Neuron (in vitro differentiated cells): ENCODE measurements at regions not wholly inside any gene's neighbourhood (a gene's known extent, or its start where the extent isn't known, plus 50 kb on each side); places are given as distances from the start of the nearest gene placed in this dataset.
A peak's percentile ranks its signal among the peaks of the same experiment; 100 is the strongest.

ENCODE experiments used
- H2AFZ ChIP-seq: one replicate; pipeline ENCODE4 v1.6.1; 2013; ENCODE audit warnings: low read depth, mild to moderate bottlenecking, inconsistent platforms, low read length, moderate library complexity
- H3K27me3 ChIP-seq: one replicate; pipeline ENCODE4 v1.6.1; 2013; ENCODE audit warnings: low read length; ENCODE audit not compliant: insufficient read depth
- H3K36me3 ChIP-seq: one replicate; pipeline ENCODE4 v1.6.1; 2013; ENCODE audit warnings: low read length; ENCODE audit not compliant: insufficient read depth
- H3K4me1 ChIP-seq: one replicate; pipeline ENCODE4 v1.6.1; 2013; ENCODE audit warnings: low read length; ENCODE audit not compliant: insufficient read depth
- H3K4me3 ChIP-seq: 2 replicates; pipeline ENCODE4 v1.5.1; 2013; ENCODE audit warnings: mild to moderate bottlenecking, low read length, moderate library complexity
- H3K9me3 ChIP-seq: one replicate; pipeline ENCODE4 v1.6.1; 2013; ENCODE audit warnings: low read length

GRCh38 chr18:34280000-34280399 lies 55.3 kb upstream of the NOL4 start:
- Histone ChIP-seq H2AFZ (no peak overlapping the region), H3K27me3 (no peaks in the 10 kb centered on the region), H3K36me3 (no peaks in the 10 kb centered on the region), H3K4me1 (peaks cover 3% of the 10 kb centered on the region), H3K4me3 (no peak overlapping the region), H3K9me3 (no peaks in the 10 kb centered on the region)

- H3K4me3 ChIP-seq = no peak overlapping the region
Measured at GRCh38 chr18:34280653-34281052, 55.9 kb upstream of the NOL4 start.

GRCh38 chr18:34281290-34281689 lies 56.6 kb upstream of the NOL4 start:
- H2AFZ ChIP-seq = no peak overlapping the region
- H3K9me3 ChIP-seq = no peaks in the 10 kb centered on the region
- no peaks in the 10 kb centered on the region for H3K27me3 ChIP-seq
- H3K4me1 ChIP-seq = peaks cover 3% of the 10 kb centered on the region
- no peak overlapping the region for H3K4me3 ChIP-seq
- H3K36me3 ChIP-seq = no peaks in the 10 kb centered on the region

More at GRCh38 chr18:34280653-34281052, 55.9 kb upstream of the NOL4 start:
- Histone ChIP-seq H3K9me3 (no peaks in the 10 kb centered on the region), H2AFZ (no peak overlapping the region), H3K4me1 (peaks cover 3% of the 10 kb centered on the region), H3K36me3 (no peaks in the 10 kb centered on the region), H3K27me3 (no peaks in the 10 kb centered on the region)

- no peaks in the 10 kb centered on the region for H3K9me3 ChIP-seq
- peaks cover under 1% of the 10 kb centered on the region for H3K27me3 ChIP-seq
- H3K4me3 ChIP-seq = no peak overlapping the region
- H3K4me1 ChIP-seq = peaks cover 3% of the 10 kb centered on the region
- H3K36me3 ChIP-seq = no peaks in the 10 kb centered on the region
- peak overlapping the region; percentile 18 for H2AFZ ChIP-seq
Measured at GRCh38 chr18:34281722-34282121, 57.0 kb upstream of the NOL4 start.

GRCh38 chr18:34283506-34283905 lies 58.8 kb upstream of the NOL4 start:
- Histone ChIP-seq H3K4me1 (peaks cover 3% of the 10 kb centered on the region), H2AFZ (no peak overlapping the region), H3K27me3 (peaks cover 2% of the 10 kb centered on the region), H3K36me3 (no peaks in the 10 kb centered on the region), H3K4me3 (no peak overlapping the region), H3K9me3 (no peaks in the 10 kb centered on the region)

- Histone ChIP-seq H3K36me3 (no peaks in the 10 kb centered on the region), H2AFZ (no peak overlapping the region), H3K9me3 (no peaks in the 10 kb centered on the region), H3K4me3 (no peak overlapping the region), H3K4me1 (no peaks in the 10 kb centered on the region), H3K27me3 (peaks cover 2% of the 10 kb centered on the region)
Measured at GRCh38 chr18:34287825-34288224, 63.1 kb upstream of the NOL4 start.

GRCh38 chr18:34292594-34292993 lies 67.9 kb upstream of the NOL4 start:
- Histone ChIP-seq H3K4me3 (no peak overlapping the region), H3K4me1 (no peaks in the 10 kb centered on the region), H3K27me3 (no peaks in the 10 kb centered on the region), H3K36me3 (no peaks in the 10 kb centered on the region), H3K9me3 (no peaks in the 10 kb centered on the region), H2AFZ (no peak overlapping the region)

DNA sequence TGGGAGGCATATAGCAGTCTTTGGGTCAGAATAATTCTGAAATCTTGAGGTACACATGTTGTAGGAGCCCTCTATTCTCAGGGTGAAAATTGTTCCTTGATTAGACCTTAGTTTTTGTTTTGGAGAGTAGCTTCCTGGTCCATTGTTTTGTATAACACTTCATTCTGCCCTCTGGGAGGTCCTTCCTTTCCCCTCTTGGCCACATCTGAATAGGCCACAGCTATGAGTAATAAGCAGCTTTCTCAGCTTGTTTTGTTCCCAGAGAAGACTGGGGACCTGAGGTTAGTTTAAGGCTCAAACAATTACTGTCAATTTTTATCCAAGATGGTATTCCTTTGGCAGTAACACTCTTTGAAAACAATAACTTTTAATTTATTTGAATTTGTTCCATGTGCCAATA lies 72.6 kb upstream of the NOL4 start:
- H3K4me1 ChIP-seq = no peaks in the 10 kb centered on the region
- no peaks in the 10 kb centered on the region for H3K27me3 ChIP-seq
- H3K9me3 ChIP-seq = no peaks in the 10 kb centered on the region
- H3K36me3 ChIP-seq = no peaks in the 10 kb centered on the region
- H2AFZ ChIP-seq = no peak overlapping the region
- no peak overlapping the region for H3K4me3 ChIP-seq

- Histone ChIP-seq H3K36me3 (no peaks in the 10 kb centered on the region), H3K4me3 (no peak overlapping the region), H3K27me3 (no peaks in the 10 kb centered on the region), H3K4me1 (no peaks in the 10 kb centered on the region), H2AFZ (no peak overlapping the region), H3K9me3 (no peaks in the 10 kb centered on the region)
Measured at GRCh38 chr18:34299828-34300227, 75.1 kb upstream of the NOL4 start.

DNA sequence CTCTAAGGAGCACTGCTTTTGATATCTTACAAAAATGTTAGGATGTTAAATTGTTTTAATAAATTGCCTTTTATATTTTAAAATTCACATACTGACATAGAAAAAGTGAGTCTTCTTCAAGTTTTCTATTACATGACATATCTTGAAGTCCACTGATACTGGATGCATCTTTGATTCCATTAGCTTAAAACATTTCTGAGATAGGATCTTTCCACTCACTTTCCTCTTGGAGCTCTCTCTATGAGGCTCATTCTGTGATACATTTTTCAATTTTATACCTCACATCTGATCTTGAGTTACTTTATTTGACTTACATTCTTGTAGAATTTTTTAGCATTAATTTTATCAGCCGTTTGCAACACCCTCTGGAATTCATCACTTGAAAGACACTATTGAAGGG lies 86.8 kb upstream of the NOL4 start:
- Histone ChIP-seq H3K4me1 (no peaks in the 10 kb centered on the region), H3K9me3 (no peaks in the 10 kb centered on the region), H3K27me3 (no peaks in the 10 kb centered on the region), H3K36me3 (no peaks in the 10 kb centered on the region), H2AFZ (no peak overlapping the region), H3K4me3 (no peak overlapping the region)

- Histone ChIP-seq H3K9me3 (no peaks in the 10 kb centered on the region), H2AFZ (no peak overlapping the region), H3K36me3 (no peaks in the 10 kb centered on the region), H3K4me3 (no peak overlapping the region), H3K27me3 (no peaks in the 10 kb centered on the region), H3K4me1 (no peaks in the 10 kb centered on the region)
Measured at GRCh38 chr18:34314847-34315246, 90.1 kb upstream of the NOL4 start.

DNA sequence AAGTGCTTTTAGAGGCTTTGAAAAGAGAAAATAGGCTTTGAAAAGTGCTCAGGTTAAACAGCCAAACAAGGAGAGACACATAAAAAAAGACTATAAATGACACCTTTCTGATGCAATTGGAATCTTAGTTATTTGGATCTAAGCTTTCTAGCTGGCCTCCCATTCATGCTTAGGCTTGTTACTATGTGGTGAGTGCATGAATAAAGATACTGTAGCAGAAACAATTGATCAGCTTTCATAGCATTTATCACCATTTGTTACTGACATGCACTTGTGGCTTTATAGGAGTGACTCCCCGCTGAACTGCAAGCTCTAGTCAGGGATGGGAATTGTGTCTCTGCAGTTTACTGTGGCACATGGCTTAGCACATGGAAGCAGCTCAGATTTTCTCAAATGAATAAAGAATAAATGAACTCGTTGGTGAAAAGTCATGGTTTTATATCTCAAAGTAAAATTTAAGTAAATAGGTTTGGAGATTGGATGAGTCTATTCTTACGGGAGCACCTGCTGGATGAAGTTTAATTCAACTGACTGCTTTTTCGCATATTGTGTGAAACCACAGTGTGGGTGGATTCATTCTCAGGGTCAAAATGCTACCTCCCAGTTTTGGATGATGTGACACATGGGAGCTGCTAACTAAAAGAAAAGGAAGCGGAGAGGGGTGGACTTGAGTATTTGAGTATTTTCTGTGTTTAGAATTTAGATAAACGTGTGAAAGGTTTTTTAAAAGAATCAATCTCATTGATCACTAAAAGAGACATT lies 91.1 kb upstream of the NOL4 start:
- H3K27me3 ChIP-seq = no peaks in the 10 kb centered on the region
- no peaks in the 10 kb centered on the region for H3K4me1 ChIP-seq

GRCh38 chr18:34320267-34320666 lies 95.6 kb upstream of the NOL4 start:
- no peak overlapping the region for H2AFZ ChIP-seq

More for the DNA sequence above, 91.1 kb upstream of the NOL4 start:
- no peaks in the 10 kb centered on the region for H3K36me3 ChIP-seq
- no peak overlapping the region for H3K4me3 ChIP-seq
- no peaks in the 10 kb centered on the region for H3K9me3 ChIP-seq
- no peak overlapping the region for H2AFZ ChIP-seq

DNA sequence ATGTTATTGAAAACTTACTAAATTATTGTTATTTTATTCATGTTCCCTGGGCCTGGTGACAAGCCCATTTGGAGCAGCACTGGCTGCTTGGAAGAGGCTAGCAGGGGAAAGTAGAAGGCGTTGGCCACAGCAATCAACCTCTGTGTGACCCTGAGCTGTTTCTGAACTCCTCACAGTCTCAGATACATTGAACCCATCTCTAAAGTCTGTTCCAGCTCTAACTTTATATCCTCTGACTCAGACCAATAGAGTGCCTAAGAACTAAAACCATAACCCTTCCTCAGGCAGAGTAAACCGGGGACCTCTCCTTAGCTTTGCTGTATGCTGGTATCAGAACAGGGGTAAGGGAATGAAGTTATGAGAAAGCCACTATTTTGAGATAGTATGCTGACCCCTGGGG lies 96.4 kb upstream of the NOL4 start:
- peaks cover 2% of the 10 kb centered on the region for H3K27me3 ChIP-seq
- H3K9me3 ChIP-seq = no peaks in the 10 kb centered on the region
- no peaks in the 10 kb centered on the region for H3K36me3 ChIP-seq
- no peak overlapping the region for H3K4me3 ChIP-seq
- no peaks in the 10 kb centered on the region for H3K4me1 ChIP-seq
- no peak overlapping the region for H2AFZ ChIP-seq

More at GRCh38 chr18:34320267-34320666, 95.6 kb upstream of the NOL4 start:
- Histone ChIP-seq H3K4me3 (no peak overlapping the region), H3K9me3 (no peaks in the 10 kb centered on the region), H3K27me3 (peaks cover 2% of the 10 kb centered on the region), H3K4me1 (no peaks in the 10 kb centered on the region), H3K36me3 (no peaks in the 10 kb centered on the region)
